ENCODE measurements at regions not wholly inside any gene's neighbourhood (a gene's known extent, or its start where the extent isn't known, plus 50 kb on each side); places are given as distances from the start of the nearest gene placed in this dataset.

- peaks cover 7% of the 10 kb centered on the region for H3K4me1 ChIP-seq
- H3K36me3 ChIP-seq (ENCODE audit: low read depth, missing control alignments): no peaks in the 10 kb centered on the region
- no peak overlapping the region for H3K4me3 ChIP-seq
- WGBS, 2 donors: 43 to 59% methylated on average over 10 of the region's 10 CpGs
- no peaks in the 10 kb centered on the region for H3K9me3 ChIP-seq
- intact Hi-C loops (cut with DNase I; ENCODE audit: low total_unique reads): no loop called here
- TF ChIP-seq, protein P1, sequence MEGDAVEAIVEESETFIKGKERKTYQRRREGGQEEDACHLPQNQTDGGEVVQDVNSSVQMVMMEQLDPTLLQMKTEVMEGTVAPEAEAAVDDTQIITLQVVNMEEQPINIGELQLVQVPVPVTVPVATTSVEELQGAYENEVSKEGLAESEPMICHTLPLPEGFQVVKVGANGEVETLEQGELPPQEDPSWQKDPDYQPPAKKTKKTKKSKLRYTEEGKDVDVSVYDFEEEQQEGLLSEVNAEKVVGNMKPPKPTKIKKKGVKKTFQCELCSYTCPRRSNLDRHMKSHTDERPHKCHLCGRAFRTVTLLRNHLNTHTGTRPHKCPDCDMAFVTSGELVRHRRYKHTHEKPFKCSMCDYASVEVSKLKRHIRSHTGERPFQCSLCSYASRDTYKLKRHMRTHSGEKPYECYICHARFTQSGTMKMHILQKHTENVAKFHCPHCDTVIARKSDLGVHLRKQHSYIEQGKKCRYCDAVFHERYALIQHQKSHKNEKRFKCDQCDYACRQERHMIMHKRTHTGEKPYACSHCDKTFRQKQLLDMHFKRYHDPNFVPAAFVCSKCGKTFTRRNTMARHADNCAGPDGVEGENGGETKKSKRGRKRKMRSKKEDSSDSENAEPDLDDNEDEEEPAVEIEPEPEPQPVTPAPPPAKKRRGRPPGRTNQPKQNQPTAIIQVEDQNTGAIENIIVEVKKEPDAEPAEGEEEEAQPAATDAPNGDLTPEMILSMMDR (IDR thresholded peaks at IDR 0.05): no peak
- no peak for TF ChIP-seq POLR2A (IDR thresholded peaks at IDR 0.05)
- no peaks in the 10 kb centered on the region for H3K27me3 ChIP-seq
- no peak overlapping the region for H3K27ac ChIP-seq
- DNase-seq: no peak
These were observed 73.7 kb upstream of the TLE3 start for GRCh38 chr15:70171256-70171886.

GRCh38 chr15:70170096-70170699 lies 72.5 kb upstream of the TLE3 start:
- Histone ChIP-seq H3K27ac (no peak overlapping the region), H3K9me3 (no peaks in the 10 kb centered on the region), H3K4me3 (no peak overlapping the region), H3K36me3 (ENCODE audit: low read depth, missing control alignments) (no peaks in the 10 kb centered on the region), H3K4me1 (peaks cover 7% of the 10 kb centered on the region), H3K27me3 (no peaks in the 10 kb centered on the region)
- 72 to 82% methylated on average over 10 of the region's 10 CpGs for WGBS, 2 donors
- intact Hi-C loops (cut with DNase I; ENCODE audit: low total_unique reads): no loop called here
- no peak for TF ChIP-seq POLR2A (IDR thresholded peaks at IDR 0.05)
- TF ChIP-seq, protein P1 (IDR thresholded peaks at IDR 0.05): no peak
- DNase-seq: no peak

GRCh38 chr15:70169147-70169546 lies 71.4 kb upstream of the TLE3 start:
- intact Hi-C loops (cut with DNase I; ENCODE audit: low total_unique reads): no loop called here
- TF ChIP-seq POLR2A (IDR thresholded peaks at IDR 0.05): no peak
- TF ChIP-seq, protein P1 (IDR thresholded peaks at IDR 0.05): no peak
- no peak for DNase-seq
- Histone ChIP-seq H3K36me3 (ENCODE audit: low read depth, missing control alignments) (no peaks in the 10 kb centered on the region), H3K27ac (no peak overlapping the region), H3K9me3 (no peaks in the 10 kb centered on the region), H3K27me3 (no peaks in the 10 kb centered on the region), H3K4me3 (no peak overlapping the region), H3K4me1 (peaks cover 7% of the 10 kb centered on the region)
- 95 to 100% methylated on average over 3 of the region's 3 CpGs for WGBS, 2 donors

GRCh38 chr15:70167155-70167554 lies 69.4 kb upstream of the TLE3 start:
- no peak for TF ChIP-seq POLR2A (IDR thresholded peaks at IDR 0.05)
- TF ChIP-seq, protein P1 (IDR thresholded peaks at IDR 0.05): no peak

More at GRCh38 chr15:70167155-70167554, 69.4 kb upstream of the TLE3 start:
- intact Hi-C loops (cut with DNase I; ENCODE audit: low total_unique reads): no loop called here
- 61 to 63% methylated on average over 3 of the region's 3 CpGs for WGBS, 2 donors
- no peak overlapping the region for H3K27ac ChIP-seq
- H3K9me3 ChIP-seq: no peaks in the 10 kb centered on the region
- H3K36me3 ChIP-seq (ENCODE audit: low read depth, missing control alignments): no peaks in the 10 kb centered on the region
- H3K4me3 ChIP-seq: no peak overlapping the region
- peaks cover 7% of the 10 kb centered on the region for H3K4me1 ChIP-seq
- DNase-seq: no peak
- H3K27me3 ChIP-seq: no peaks in the 10 kb centered on the region
